Nephron progenitor cell (in vitro differentiated cells): ENCODE measurements at regions not wholly inside any gene's neighbourhood (a gene's known extent, or its start where the extent isn't known, plus 50 kb on each side); places are given as distances from the start of the nearest gene placed in this dataset.
"Not testable (repeated sequence)": the region's sequence is repeated elsewhere in the genome, so short reads cannot be mapped to it uniquely, and the experiment has no call there.

ENCODE experiments used
- DNase-seq: peaks from one replicate; pipeline ENCODE4 v3.0.0; 2021
- H3K27ac Mint-ChIP-seq: 2 replicates; pipeline ENCODE4 v1.8.0; 2021; ENCODE audit warnings: mild to moderate bottlenecking, moderate library complexity, mixed read lengths
- H3K27me3 Mint-ChIP-seq: 2 replicates; pipeline ENCODE4 v1.8.0; 2021; ENCODE audit warnings: mild to moderate bottlenecking, low read depth, mixed read lengths; ENCODE audit not compliant: poor library complexity
- H3K36me3 Mint-ChIP-seq: 2 replicates; pipeline ENCODE4 v1.8.0; 2021; ENCODE audit warnings: low read depth, mixed read lengths
- H3K4me1 Mint-ChIP-seq: 2 replicates; pipeline ENCODE4 v1.8.0; 2021; ENCODE audit warnings: mixed read lengths
- H3K4me3 Mint-ChIP-seq: 2 replicates; pipeline ENCODE4 v1.8.0; 2021; ENCODE audit warnings: mild to moderate bottlenecking, moderate library complexity, mixed read lengths
- H3K9me3 Mint-ChIP-seq: 2 replicates; pipeline ENCODE4 v1.8.0; 2021; ENCODE audit warnings: mild to moderate bottlenecking, moderate library complexity, mixed read lengths
- CTCF ChIP-seq: fragments of 200-600 bp; sonication (generic); IDR thresholded peaks from 2 replicates; pipeline ENCODE4 v1.5.0; 2021; ENCODE audit warnings: antibody characterized with exemption

- H3K4me1 Mint-ChIP-seq = peaks cover 29% of the 10 kb centered on the region
- no peak for TF ChIP-seq CTCF
- no peak for DNase-seq
These were observed 223.1 kb upstream of the KLF14 start for GRCh38 chr7:130957137-130957513.

GRCh38 chr7:130957722-130958435 is 223.9 kb upstream of the KLF14 start:
- not testable (repeated sequence) for H3K36me3 Mint-ChIP-seq, DNase-seq, H3K27me3 Mint-ChIP-seq, H3K27ac Mint-ChIP-seq, H3K9me3 Mint-ChIP-seq, H3K4me3 Mint-ChIP-seq
- H3K4me1 Mint-ChIP-seq = peaks cover 29% of the 10 kb centered on the region

More at GRCh38 chr7:130957137-130957513, 223.1 kb upstream of the KLF14 start:
- Mint-ChIP-seq H3K9me3 (no peaks in the 10 kb centered on the region), H3K4me3 (no peak overlapping the region), H3K27me3 (no peaks in the 10 kb centered on the region), H3K36me3 (no peaks in the 10 kb centered on the region), H3K27ac (no peak overlapping the region)

GRCh38 chr7:130958846-130959245 is 224.8 kb upstream of the KLF14 start:
- H3K4me1 Mint-ChIP-seq = peaks cover 29% of the 10 kb centered on the region
- H3K36me3 Mint-ChIP-seq = no peaks in the 10 kb centered on the region
- H3K27me3 Mint-ChIP-seq = no peaks in the 10 kb centered on the region
- no peak overlapping the region for H3K4me3 Mint-ChIP-seq
- no peaks in the 10 kb centered on the region for H3K9me3 Mint-ChIP-seq
- no peak overlapping the region for H3K27ac Mint-ChIP-seq
- DNase-seq = no peak
- no peak for TF ChIP-seq CTCF

GRCh38 chr7:130959743-130960207 is 225.8 kb upstream of the KLF14 start:
- Mint-ChIP-seq H3K9me3 (no peaks in the 10 kb centered on the region), H3K36me3 (no peaks in the 10 kb centered on the region), H3K4me1 (peaks cover 28% of the 10 kb centered on the region), H3K27ac (peak overlapping the region; percentile 21), H3K27me3 (no peaks in the 10 kb centered on the region), H3K4me3 (no peak overlapping the region)
- no peak for TF ChIP-seq CTCF
- no peak for DNase-seq

GRCh38 chr7:130960208-130960988 is 226.4 kb upstream of the KLF14 start:
- DNase-seq = no peak
- Mint-ChIP-seq H3K4me1 (peaks cover 22% of the 10 kb centered on the region), H3K27me3 (no peaks in the 10 kb centered on the region), H3K27ac (no peak overlapping the region), H3K4me3 (no peak overlapping the region), H3K9me3 (no peaks in the 10 kb centered on the region), H3K36me3 (no peaks in the 10 kb centered on the region)
- no peak for TF ChIP-seq CTCF

- Mint-ChIP-seq H3K36me3 (no peaks in the 10 kb centered on the region), H3K4me3 (no peak overlapping the region), H3K4me1 (peaks cover 14% of the 10 kb centered on the region), H3K27ac (no peak overlapping the region), H3K27me3 (no peaks in the 10 kb centered on the region), H3K9me3 (no peaks in the 10 kb centered on the region)
- DNase-seq = no peak
- TF ChIP-seq CTCF = no peak
These were observed 227.2 kb upstream of the KLF14 start for GRCh38 chr7:130961128-130961601.
